HG03571 (cell line): ENCODE measurements at regions not wholly inside any gene's neighbourhood (a gene's known extent, or its start where the extent isn't known, plus 50 kb on each side); places are given as distances from the start of the nearest gene placed in this dataset.
"Not testable (repeated sequence)": the region's sequence is repeated elsewhere in the genome, so short reads cannot be mapped to it uniquely, and the experiment has no call there.

Source experiments
- ATAC-seq: cut with Tn5 transposase; IDR thresholded peaks from one replicate; pipeline ENCODE4 v1.9.1; 2021; ENCODE audit not compliant: unreplicated experiment

GRCh38 chr5:114838937-114839336, 330.8 kb downstream of the TRIM36 start:
- no peak for ATAC-seq

GRCh38 chr5:114830114-114830513, 339.6 kb downstream of the TRIM36 start:
- ATAC-seq = no peak

DNA sequence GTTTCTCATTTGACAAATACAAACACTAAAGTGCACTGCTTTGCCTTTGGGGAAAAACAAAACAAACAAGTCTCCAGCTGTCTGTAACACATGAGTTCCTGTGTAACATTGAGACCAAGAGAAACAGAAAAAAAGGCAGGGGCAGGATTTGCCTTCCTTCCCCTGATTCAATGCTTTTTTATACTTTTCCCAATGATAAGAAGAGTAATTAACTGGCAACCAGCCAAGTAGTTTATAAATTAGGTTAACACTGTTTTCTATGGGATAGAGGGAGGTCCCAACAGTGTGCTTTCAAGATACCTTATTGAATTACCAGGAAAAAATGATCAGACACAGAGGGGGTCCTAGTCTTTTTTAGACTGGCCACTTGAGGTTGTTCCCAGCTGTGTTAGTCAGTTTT, 346.8 kb downstream of the TRIM36 start:
- ATAC-seq = no peak

DNA sequence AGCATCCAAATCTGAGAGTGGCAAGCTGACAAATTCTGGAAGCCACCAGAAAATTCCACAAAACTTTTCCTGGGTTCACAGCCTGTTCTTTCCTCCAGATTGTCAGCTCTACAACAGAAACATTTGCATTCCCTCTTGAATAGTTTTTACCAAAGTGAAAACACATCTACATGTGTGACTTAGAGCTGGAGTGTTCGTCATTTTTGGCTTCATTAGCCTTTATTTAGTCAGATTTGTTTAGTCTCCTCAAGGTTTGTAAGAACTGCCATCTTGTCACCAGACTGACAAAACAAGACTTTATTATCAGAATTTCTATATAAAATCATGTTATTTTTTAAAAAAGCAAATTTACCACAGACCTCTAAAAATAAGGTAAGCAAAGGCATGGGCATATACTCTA, 347.3 kb downstream of the TRIM36 start:
- ATAC-seq = no peak

GRCh38 chr5:114790403-114790792, 379.3 kb downstream of the TRIM36 start:
- no peak for ATAC-seq

DNA sequence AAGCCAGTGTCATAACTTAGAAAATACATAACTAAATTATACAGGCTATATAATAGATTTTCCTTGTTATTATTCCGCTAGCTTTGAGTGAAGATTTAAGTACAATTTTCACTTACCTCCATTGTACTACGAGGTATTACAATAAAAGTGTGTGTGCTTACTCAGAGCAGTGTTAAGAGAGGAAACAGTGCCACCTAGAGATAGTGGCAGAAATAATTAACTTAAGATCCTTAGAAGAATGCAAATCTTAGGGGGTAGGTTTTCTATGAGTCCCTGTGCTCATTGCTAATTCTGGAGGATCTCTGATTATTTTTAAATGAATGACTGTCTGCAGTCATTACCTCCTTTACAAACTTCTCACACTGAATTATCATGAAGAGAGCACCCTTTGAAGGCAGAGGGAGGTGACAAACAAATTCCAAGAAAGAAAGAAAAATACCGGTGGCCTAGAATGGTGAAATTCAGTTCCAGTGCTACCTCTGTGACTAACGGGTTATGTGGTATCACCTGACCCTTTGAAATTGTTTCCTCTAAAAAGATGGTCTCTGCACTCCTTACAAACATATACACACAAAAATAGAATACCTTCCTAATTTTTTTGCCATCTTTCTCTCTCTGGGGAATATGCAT, 379.8 kb downstream of the TRIM36 start:
- ATAC-seq = no peak

DNA sequence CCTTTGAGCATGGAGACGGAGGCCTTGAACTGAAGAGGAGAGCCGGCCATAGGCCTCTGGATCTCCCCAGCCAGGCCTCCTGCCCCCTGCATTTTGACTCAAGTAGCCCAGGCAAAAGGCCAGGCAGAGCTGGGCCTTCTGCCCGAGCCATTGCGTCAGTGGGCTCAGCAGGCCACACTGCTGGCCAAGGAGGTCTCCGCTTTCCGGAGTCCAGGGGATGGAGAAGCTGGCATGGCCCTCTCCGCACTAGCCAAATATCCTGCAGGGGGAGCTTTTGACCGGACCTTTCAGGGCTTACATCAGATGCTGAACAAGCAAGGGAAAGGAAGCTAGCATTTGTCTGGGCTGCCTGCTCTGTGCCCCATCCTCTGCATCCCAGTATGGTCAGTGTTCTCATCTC, 386.8 kb downstream of the TRIM36 start:
- ATAC-seq = no peak

- no peak for ATAC-seq
Measured at GRCh38 chr5:114782177-114782576, 387.5 kb downstream of the TRIM36 start.

GRCh38 chr5:114780290-114780689, 389.4 kb downstream of the TRIM36 start:
- no peak for ATAC-seq

- no peak for ATAC-seq
Measured at GRCh38 chr5:114744406-114744805, 382.5 kb downstream of the KCNN2 start.

GRCh38 chr5:114734238-114734637, 372.4 kb downstream of the KCNN2 start:
- no peak for ATAC-seq

GRCh38 chr5:114729986-114730385, 368.1 kb downstream of the KCNN2 start:
- ATAC-seq = no peak

DNA sequence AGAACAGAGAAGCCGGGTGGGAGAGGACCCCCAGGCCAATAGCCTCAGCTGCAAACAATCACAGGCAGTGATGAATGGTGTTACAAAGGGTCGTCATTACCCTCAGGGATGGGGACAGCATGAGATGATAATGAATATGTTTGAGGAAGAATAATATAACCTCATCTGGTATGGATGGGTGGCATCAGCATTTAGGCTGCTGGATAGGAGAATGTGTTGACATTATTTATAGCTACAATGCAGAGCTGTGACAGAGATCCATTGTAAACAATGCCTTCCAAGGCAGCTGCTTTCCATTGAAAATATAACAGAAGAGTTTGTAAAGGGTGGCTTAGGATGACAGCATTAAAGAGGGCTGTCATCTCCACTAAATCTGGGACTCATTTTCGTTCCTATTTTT, 365.5 kb downstream of the KCNN2 start:
- ATAC-seq = no peak

GRCh38 chr5:114726131-114726530, 364.3 kb downstream of the KCNN2 start:
- ATAC-seq = no peak

DNA sequence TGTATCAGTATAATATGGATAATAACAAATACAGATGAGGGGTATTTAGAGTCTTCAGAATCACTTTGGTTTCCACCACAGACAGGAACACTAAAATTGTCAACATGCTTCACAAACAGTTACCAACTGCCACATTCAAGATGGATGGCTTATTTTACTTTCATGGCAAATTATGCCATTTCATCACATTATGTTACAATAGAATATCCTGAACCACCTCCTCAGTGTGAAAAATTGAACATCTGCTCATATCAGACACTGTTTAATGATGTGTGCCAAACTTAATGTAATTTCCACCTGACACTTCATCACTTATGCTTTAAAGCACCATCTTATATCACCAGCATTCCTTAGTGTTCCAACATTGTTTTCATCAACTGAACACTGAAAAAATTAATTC, 357.4 kb downstream of the KCNN2 start:
- no peak for ATAC-seq

- ATAC-seq = no peak
Measured at GRCh38 chr5:114716955-114717354, 355.1 kb downstream of the KCNN2 start.

DNA sequence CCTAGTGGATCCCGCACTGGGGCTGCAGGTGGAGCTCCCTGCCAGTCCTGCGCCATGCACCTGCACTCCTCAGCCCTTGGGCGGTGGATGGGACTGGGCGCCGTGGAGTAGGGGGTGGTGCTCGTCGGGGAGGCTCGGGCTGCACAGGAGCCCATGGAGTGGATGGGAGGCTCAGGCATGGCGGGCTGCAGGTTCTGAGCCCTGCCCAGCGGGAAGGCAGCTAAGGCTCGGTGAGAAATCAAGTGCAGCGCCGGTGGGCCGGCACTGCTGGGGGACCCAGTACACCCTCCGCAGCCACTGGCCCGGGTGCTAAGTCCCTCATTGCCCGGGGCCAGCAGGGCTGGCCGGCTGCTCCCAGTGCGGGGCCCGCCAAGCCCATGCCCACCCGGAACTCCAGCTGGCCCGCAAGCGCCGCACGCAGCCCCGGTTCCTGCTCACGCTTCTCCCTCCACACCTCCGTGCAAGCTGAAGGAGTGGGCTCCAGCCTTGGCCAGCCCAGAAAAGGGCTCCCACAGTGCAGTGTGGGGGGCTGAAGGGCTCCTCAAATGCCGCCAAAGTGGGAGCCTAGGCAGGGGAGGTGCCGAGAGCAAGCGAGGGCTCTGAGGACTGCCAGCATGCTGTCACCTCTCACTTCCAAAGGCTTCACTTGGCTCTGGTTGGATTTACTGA, 342.5 kb downstream of the KCNN2 start:
- not testable (repeated sequence) for ATAC-seq

- ATAC-seq = no peak
Measured at GRCh38 chr5:114702731-114703130, 340.9 kb downstream of the KCNN2 start.

DNA sequence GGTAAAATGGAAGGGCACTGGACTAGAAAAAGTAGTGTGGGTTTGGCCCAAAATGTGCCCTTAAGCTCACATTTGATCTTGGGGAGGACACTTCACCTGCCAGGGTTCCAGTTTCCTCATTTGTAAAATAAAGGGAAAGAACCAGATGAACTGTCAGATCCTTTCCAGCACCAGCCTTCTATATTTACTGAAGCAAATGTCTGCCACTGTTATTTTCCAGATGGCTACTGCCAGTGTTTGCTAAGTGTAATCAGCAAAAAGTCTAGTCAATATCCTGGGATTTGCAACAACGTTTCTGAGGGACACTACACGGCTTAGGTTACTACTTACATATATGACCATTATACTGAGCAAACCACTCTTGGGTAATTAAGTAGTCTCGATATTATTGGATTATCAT, 340.3 kb downstream of the KCNN2 start:
- no peak for ATAC-seq

DNA sequence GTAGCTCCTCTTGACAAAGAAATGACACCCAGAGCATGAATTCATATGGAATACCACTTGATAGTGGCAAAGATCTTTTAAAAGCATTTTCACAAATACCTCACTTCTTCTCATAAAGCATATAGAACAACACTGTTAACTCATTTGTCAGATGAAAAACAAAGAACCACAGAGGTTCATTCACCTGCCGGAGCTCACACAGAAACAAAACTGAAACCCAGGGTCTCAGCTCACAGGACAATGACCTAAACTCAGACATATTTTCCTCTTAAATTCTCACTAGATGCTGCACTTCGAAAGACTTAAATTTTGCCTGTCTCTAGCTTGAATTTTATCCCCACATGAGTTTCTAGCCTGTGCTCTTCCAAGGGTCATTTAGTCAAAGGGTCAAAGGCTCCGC, 339.0 kb downstream of the KCNN2 start:
- no peak for ATAC-seq

- no peak for ATAC-seq
Measured at GRCh38 chr5:114695292-114695904, 333.5 kb downstream of the KCNN2 start.

DNA sequence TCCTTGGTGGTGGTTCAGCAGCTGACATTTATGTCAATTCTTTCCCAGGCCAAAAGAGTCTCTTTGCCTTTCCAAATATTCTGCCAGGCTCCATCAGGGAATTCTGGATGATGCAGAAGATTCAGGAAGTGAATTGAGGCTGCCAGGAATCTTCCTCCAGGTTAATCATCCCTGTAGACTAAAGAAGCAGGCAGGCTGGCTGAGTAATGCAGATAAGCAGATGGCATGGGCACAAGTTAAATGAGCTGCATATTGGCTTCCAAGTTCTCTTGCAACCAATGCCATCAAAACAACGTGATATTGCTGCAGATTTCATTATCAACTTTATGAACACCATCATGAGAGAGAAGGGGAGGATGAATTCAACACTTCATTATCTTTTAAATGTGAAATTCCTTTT, 324.5 kb downstream of the KCNN2 start:
- ATAC-seq = no peak

GRCh38 chr5:114678778-114679177, 316.9 kb downstream of the KCNN2 start:
- ATAC-seq = no peak
